Endothelial cell of umbilical vein (primary cell): ENCODE measurements at regions not wholly inside any gene's neighbourhood (a gene's known extent, or its start where the extent isn't known, plus 50 kb on each side); places are given as distances from the start of the nearest gene placed in this dataset.

ENCODE experiments used
- EZH2 ChIP-seq: IDR thresholded peaks from 2 replicates; pipeline ENCODE4 v1.6.1; 2012; ENCODE audit warnings: borderline replicate concordance, low read depth, mild to moderate bottlenecking, moderate library complexity, low read length, inconsistent platforms; ENCODE audit not compliant: severe bottlenecking
- FOS ChIP-seq: IDR thresholded peaks from 2 replicates; pipeline ENCODE4 v1.6.1; 2011; ENCODE audit warnings: mild to moderate bottlenecking, low read length, moderate library complexity, borderline replicate concordance; ENCODE audit not compliant: insufficient read depth
- JUN ChIP-seq: IDR thresholded peaks from 2 replicates; pipeline ENCODE4 v1.6.1; 2011; ENCODE audit warnings: borderline replicate concordance, low read depth; ENCODE audit not compliant: insufficient read length, insufficient read depth
- MYC ChIP-seq: IDR thresholded peaks from one replicate; pipeline ENCODE4 v1.6.1; 2011; ENCODE audit warnings: mild to moderate bottlenecking, low read depth, low read length
- POLR2A ChIP-seq: IDR thresholded peaks from 2 replicates; pipeline ENCODE4 v1.6.1; 2012; ENCODE audit warnings: low read depth, mild to moderate bottlenecking, control low read depth, low read length
- POLR2AphosphoS5 ChIP-seq: IDR thresholded peaks from 2 replicates; pipeline ENCODE4 v1.6.1; 2012; ENCODE audit warnings: low read depth, mild to moderate bottlenecking, control low read depth, low read length, moderate library complexity; ENCODE audit not compliant: insufficient read depth
- TF ChIP-seq, protein P1 (sequence below), 2 donors: IDR thresholded peaks; 1 replicate in 1 of 2; 2 replicates in 1 of 2; pipeline ENCODE4 v1.5.1; 2011; ENCODE audit warnings: low read length in 2 of 2, mild to moderate bottlenecking in 2 of 2, moderate library complexity in 2 of 2, control low read depth in 1 of 2, inconsistent platforms in 1 of 2, low read depth in 1 of 2; ENCODE audit not compliant: insufficient read depth in 1 of 2; ENCODE audit errors: extremely low read depth in 1 of 2
- TF ChIP-seq, protein P2 (sequence below): IDR thresholded peaks from 2 replicates; pipeline ENCODE4 v1.6.1; 2011; ENCODE audit not compliant: insufficient read depth, insufficient read length

DNA sequence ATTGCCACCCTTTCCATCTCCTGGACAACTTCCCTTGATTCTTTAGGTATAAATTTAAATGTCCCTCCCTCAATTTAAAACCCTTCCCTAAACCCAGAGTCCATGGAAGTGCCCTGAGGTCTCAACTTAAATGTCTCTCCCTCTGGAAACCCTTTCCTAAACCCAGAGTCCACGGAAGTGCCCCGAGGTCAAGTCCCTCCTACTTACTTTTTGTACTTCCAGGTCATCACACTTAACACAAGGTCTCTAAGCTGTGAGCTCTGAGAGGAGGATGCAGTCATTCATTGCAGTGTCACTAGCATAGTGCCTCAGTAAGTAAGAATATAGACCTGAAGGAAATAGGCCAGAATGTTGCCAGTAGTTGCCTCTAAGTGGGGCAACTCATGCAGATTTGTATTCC, 78.2 kb upstream of the BNC1 start:
- no peak for TF ChIP-seq POLR2A
- no peak for TF ChIP-seq FOS
- TF ChIP-seq, protein P1, sequence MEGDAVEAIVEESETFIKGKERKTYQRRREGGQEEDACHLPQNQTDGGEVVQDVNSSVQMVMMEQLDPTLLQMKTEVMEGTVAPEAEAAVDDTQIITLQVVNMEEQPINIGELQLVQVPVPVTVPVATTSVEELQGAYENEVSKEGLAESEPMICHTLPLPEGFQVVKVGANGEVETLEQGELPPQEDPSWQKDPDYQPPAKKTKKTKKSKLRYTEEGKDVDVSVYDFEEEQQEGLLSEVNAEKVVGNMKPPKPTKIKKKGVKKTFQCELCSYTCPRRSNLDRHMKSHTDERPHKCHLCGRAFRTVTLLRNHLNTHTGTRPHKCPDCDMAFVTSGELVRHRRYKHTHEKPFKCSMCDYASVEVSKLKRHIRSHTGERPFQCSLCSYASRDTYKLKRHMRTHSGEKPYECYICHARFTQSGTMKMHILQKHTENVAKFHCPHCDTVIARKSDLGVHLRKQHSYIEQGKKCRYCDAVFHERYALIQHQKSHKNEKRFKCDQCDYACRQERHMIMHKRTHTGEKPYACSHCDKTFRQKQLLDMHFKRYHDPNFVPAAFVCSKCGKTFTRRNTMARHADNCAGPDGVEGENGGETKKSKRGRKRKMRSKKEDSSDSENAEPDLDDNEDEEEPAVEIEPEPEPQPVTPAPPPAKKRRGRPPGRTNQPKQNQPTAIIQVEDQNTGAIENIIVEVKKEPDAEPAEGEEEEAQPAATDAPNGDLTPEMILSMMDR (IDR thresholded peaks at IDR 0.05; ENCODE audit: extremely low read depth in 1 of 2, insufficient read depth in 1 of 2, low read depth in 1 of 2, low read length in 2 of 2) = no peak
- TF ChIP-seq POLR2AphosphoS5 = no peak
- TF ChIP-seq JUN = no peak
- TF ChIP-seq EZH2 = no peak
- TF ChIP-seq MYC = no peak
- TF ChIP-seq, protein P2, sequence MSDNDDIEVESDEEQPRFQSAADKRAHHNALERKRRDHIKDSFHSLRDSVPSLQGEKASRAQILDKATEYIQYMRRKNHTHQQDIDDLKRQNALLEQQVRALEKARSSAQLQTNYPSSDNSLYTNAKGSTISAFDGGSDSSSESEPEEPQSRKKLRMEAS = no peak
